PC-9 (cell line): ENCODE measurements at regions not wholly inside any gene's neighbourhood (a gene's known extent, or its start where the extent isn't known, plus 50 kb on each side); places are given as distances from the start of the nearest gene placed in this dataset.

ENCODE experiments used
- BruUV-seq: library from RNA; stranded (reverse); fragments of 400-500 nt; replicated peaks from 2 replicates; lab custom pipeline; 2021; lab: Mats Ljungman, UMichigan
- CTCF ChIA-PET: fragments of 300-600 bp; sonication (Branson Sonifier 250); formaldehyde crosslinking; loops from one replicate; lab custom pipeline; 2022; ENCODE audit warnings: antibody characterized with exemption; lab: Charles Lee
- POLR2A ChIA-PET: fragments of 300-600 bp; sonication (Branson Sonifier 250); formaldehyde crosslinking; loops from one replicate; lab custom pipeline; 2022; ENCODE audit warnings: antibody characterized with exemption; ENCODE audit not compliant: unreplicated experiment; lab: Charles Lee
- DNase-seq, 2 experiments: peaks; one replicate each; pipeline versions ENCODE4 v3.0.0 to v3.0.0-alpha.2; 2015 to 2022; ENCODE audit warnings: mixed read lengths in 1 of 2
- H2AFZ ChIP-seq: fragments of 200-600 bp; sonication (generic); 2 replicates; pipeline ENCODE4 v1.8.1; 2017; ENCODE audit warnings: antibody characterized with exemption
- H3F3A ChIP-seq: fragments of 200-600 bp; sonication (generic); 2 replicates; pipeline ENCODE4 v1.8.1; 2017; ENCODE audit warnings: antibody characterized with exemption, mild to moderate bottlenecking, low read depth; ENCODE audit not compliant: insufficient read depth
- H3K27ac ChIP-seq: fragments of 200-600 bp; sonication (generic); 2 replicates; pipeline ENCODE4 v1.6.1; 2016; ENCODE audit warnings: mixed run types
- H3K27me3 ChIP-seq: fragments of 200-600 bp; sonication (generic); 2 replicates; pipeline ENCODE4 v1.6.1; 2016; ENCODE audit warnings: low read depth, mixed run types; ENCODE audit not compliant: insufficient read depth
- H3K36me3 ChIP-seq: fragments of 200-600 bp; sonication (generic); 2 replicates; pipeline ENCODE4 v1.6.1; 2016; ENCODE audit warnings: low read depth, mixed run types
- H3K4me1 ChIP-seq: fragments of 200-600 bp; sonication (generic); replicated peaks from 2 replicates; pipeline ENCODE4 v1.6.1; 2016; ENCODE audit warnings: mixed run types; ENCODE audit not compliant: insufficient read depth
- H3K4me2 ChIP-seq: fragments of 200-600 bp; sonication (generic); 2 replicates; pipeline ENCODE4 v1.6.1; 2017; ENCODE audit warnings: mixed run types
- H3K4me3 ChIP-seq: fragments of 200-600 bp; sonication (generic); 2 replicates; pipeline ENCODE4 v1.6.1; 2016; ENCODE audit warnings: mixed run types
- H3K79me2 ChIP-seq: fragments of 200-600 bp; sonication (generic); 2 replicates; pipeline ENCODE4 v1.6.1; 2017; ENCODE audit warnings: low read depth, mixed run types
- H3K9me2 ChIP-seq: fragments of 200-600 bp; sonication (generic); 2 replicates; pipeline ENCODE4 v1.8.1; 2017; ENCODE audit warnings: mild to moderate bottlenecking; ENCODE audit not compliant: insufficient read depth
- H3K9me3 ChIP-seq: fragments of 200-600 bp; sonication (generic); 2 replicates; pipeline ENCODE4 v1.8.1; 2016; ENCODE audit warnings: low read depth; ENCODE audit not compliant: insufficient read depth
- H4K20me1 ChIP-seq: fragments of 200-600 bp; sonication (generic); 2 replicates; pipeline ENCODE4 v1.8.1; 2017; ENCODE audit not compliant: insufficient read depth
- EZH2 ChIP-seq: fragments of 200-600 bp; sonication (generic); IDR thresholded peaks from 2 replicates; pipeline ENCODE4 v1.8.0; 2017; ENCODE audit warnings: antibody characterized with exemption, low read depth
- intact Hi-C: fragments of 100-400 bp; cut with micrococcal nuclease; formaldehyde crosslinking; loops from one replicate; pipeline ENCODE4 v1.10.0; 2022; ENCODE audit not compliant: unreplicated experiment
- TF ChIP-seq, protein P1 (sequence below): fragments of 200-600 bp; sonication (generic); conservative IDR thresholded peaks from 2 replicates; pipeline ENCODE4 v1.6.1; 2017; ENCODE audit warnings: mixed run types, antibody characterized with exemption, mild to moderate bottlenecking, moderate library complexity

DNA sequence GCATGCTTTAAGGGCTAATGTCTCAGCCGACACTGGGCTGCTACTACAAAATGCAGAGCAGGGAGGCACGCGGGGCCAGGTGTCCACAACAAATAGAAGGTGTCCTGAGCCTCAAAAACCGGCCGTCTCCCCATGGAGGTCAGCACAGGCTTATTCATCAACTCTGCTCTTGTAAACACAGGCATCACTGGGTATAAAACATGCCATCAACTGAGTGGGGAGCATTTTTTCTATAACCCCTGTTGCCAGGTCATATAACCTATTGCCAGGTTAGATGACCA, 271.6 kb downstream of the AUH start:
- no peak overlapping the region for H2AFZ ChIP-seq
- POLR2A ChIA-PET, result no interaction called here
- H3K36me3 ChIP-seq, result no peaks in the 10 kb centered on the region
- H4K20me1 ChIP-seq, result no peaks in the 10 kb centered on the region
- H3K27ac ChIP-seq, result no peak overlapping the region
- H3K4me3 ChIP-seq, result no peak overlapping the region
- no peak for TF ChIP-seq EZH2
- TF ChIP-seq, protein P1, sequence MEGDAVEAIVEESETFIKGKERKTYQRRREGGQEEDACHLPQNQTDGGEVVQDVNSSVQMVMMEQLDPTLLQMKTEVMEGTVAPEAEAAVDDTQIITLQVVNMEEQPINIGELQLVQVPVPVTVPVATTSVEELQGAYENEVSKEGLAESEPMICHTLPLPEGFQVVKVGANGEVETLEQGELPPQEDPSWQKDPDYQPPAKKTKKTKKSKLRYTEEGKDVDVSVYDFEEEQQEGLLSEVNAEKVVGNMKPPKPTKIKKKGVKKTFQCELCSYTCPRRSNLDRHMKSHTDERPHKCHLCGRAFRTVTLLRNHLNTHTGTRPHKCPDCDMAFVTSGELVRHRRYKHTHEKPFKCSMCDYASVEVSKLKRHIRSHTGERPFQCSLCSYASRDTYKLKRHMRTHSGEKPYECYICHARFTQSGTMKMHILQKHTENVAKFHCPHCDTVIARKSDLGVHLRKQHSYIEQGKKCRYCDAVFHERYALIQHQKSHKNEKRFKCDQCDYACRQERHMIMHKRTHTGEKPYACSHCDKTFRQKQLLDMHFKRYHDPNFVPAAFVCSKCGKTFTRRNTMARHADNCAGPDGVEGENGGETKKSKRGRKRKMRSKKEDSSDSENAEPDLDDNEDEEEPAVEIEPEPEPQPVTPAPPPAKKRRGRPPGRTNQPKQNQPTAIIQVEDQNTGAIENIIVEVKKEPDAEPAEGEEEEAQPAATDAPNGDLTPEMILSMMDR, result no peak
- H3K9me2 ChIP-seq, result no peaks in the 10 kb centered on the region
- H3K9me3 ChIP-seq, result no peaks in the 10 kb centered on the region; the same call in 1 of the 2 replicates
- CTCF ChIA-PET, result interaction anchor here (0.9 to 1.2 kb wide), 4 partner anchors 19 to 337 kb away, joined by 4 to 5 read pairs (median 4); no protein-coding TSS in a partner anchor
- no peak for DNase-seq
- no peak overlapping the region for H3K4me2 ChIP-seq
- intact Hi-C loops, result loop anchor here (10.0 kb wide), 1 partner anchor 105 kb away; no protein-coding TSS in a partner anchor
- BruUV-seq, result no TSS peak
- no peaks in the 10 kb centered on the region for H3K27me3 ChIP-seq
- H3K4me1 ChIP-seq, result no peaks in the 10 kb centered on the region
- H3F3A ChIP-seq, result no peaks in the 10 kb centered on the region
- H3K79me2 ChIP-seq, result no peaks in the 10 kb centered on the region

DNA sequence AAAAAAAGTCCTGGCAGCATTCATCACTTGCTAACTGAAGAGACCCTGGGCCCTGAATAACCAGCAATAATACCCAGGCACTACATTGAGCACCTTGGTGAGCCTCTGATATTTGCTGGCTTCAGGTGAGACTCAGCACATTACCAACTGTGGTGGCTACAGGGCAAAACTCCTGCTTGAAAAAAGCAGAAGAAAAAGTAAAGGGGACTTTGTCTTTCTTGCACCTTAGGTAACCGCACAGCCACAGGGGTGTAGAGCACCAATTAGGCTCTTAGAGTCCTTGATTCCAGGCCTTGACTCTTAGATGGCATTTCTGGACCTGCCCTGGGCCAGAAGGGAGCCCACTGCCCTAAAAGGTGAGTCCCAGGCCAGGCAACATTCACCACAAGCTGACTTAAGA, 269.5 kb downstream of the AUH start:
- no peak for DNase-seq
- POLR2A ChIA-PET, result no interaction called here
- no TSS peak for BruUV-seq
- Histone ChIP-seq H3F3A (no peaks in the 10 kb centered on the region), H3K4me2 (no peak overlapping the region), H3K79me2 (no peaks in the 10 kb centered on the region), H3K4me1 (no peaks in the 10 kb centered on the region), H3K36me3 (no peaks in the 10 kb centered on the region), H3K27ac (no peak overlapping the region), H4K20me1 (no peaks in the 10 kb centered on the region), H3K9me3 (no peaks in the 10 kb centered on the region; the same call in 1 of the 2 replicates), H2AFZ (no peak overlapping the region), H3K9me2 (no peaks in the 10 kb centered on the region), H3K27me3 (no peaks in the 10 kb centered on the region), H3K4me3 (no peak overlapping the region)
- CTCF ChIA-PET, result no interaction called here
- intact Hi-C loops, result loop anchor here (10.0 kb wide), 1 partner anchor 103 kb away; no protein-coding TSS in a partner anchor
- no peak for TF ChIP-seq EZH2
- TF ChIP-seq, protein P1, result no peak

GRCh38 chr9:91094324-91095088, 267.2 kb downstream of the AUH start:
- TF ChIP-seq EZH2, result no peak
- TF ChIP-seq, protein P1, result no peak
- Histone ChIP-seq H3F3A (peaks cover 2% of the 10 kb centered on the region; the same call in 1 of the 2 replicates), H3K4me2 (no peak overlapping the region), H3K27me3 (no peaks in the 10 kb centered on the region), H3K9me2 (no peaks in the 10 kb centered on the region), H3K9me3 (no peaks in the 10 kb centered on the region), H3K36me3 (no peaks in the 10 kb centered on the region), H4K20me1 (no peaks in the 10 kb centered on the region), H3K79me2 (no peaks in the 10 kb centered on the region), H2AFZ (no peak overlapping the region), H3K4me1 (peaks cover 2% of the 10 kb centered on the region), H3K4me3 (no peak overlapping the region), H3K27ac (no peak overlapping the region)
- no TSS peak for BruUV-seq
- CTCF ChIA-PET, result interaction anchor here (0.6 kb wide), 1 partner anchor 247 kb away, joined by 3 read pairs; no protein-coding TSS in a partner anchor
- intact Hi-C loops, result loop anchor here (10.0 kb wide), 1 partner anchor 100 kb away; no protein-coding TSS in a partner anchor
- DNase-seq, result no peak
- POLR2A ChIA-PET, result no interaction called here
